Loucy (cell line): ENCODE measurements at regions not wholly inside any gene's neighbourhood (a gene's known extent, or its start where the extent isn't known, plus 50 kb on each side); places are given as distances from the start of the nearest gene placed in this dataset.

Experiments used
- H2AFZ ChIP-seq: fragments of 200-600 bp; sonication (generic); 2 replicates; pipeline ENCODE4 v1.6.0; 2016; ENCODE audit warnings: antibody characterized with exemption, mild to moderate bottlenecking, low read length, moderate library complexity
- H3F3A ChIP-seq: fragments of 200-600 bp; 2 replicates; pipeline ENCODE4 v1.6.0; 2016; ENCODE audit warnings: antibody characterized with exemption, low read depth, mild to moderate bottlenecking
- H3K27me3 ChIP-seq: fragments of 200-600 bp; sonication (generic); 2 replicates; pipeline ENCODE4 v1.6.1; 2014; ENCODE audit warnings: low read length, mild to moderate bottlenecking; ENCODE audit not compliant: insufficient read depth, poor library complexity, severe bottlenecking
- H3K36me3 ChIP-seq: fragments of 200-600 bp; sonication (generic); 2 replicates; pipeline ENCODE4 v1.6.1; 2016; ENCODE audit warnings: low read length; ENCODE audit not compliant: insufficient read depth
- H3K4me1 ChIP-seq: fragments of 200-600 bp; sonication (generic); 2 replicates; pipeline ENCODE4 v1.5.1; 2014; ENCODE audit warnings: low read length, mild to moderate bottlenecking; ENCODE audit not compliant: insufficient read depth, poor library complexity, severe bottlenecking
- H3K4me2 ChIP-seq: fragments of 200-600 bp; sonication (generic); 2 replicates; pipeline ENCODE4 v1.6.0; 2014; ENCODE audit warnings: antibody characterized with exemption, low read length, low read depth, mild to moderate bottlenecking; ENCODE audit not compliant: poor library complexity, severe bottlenecking
- H3K4me3 ChIP-seq: fragments of 200-600 bp; sonication (generic); 2 replicates; pipeline ENCODE4 v1.5.1; 2014; ENCODE audit warnings: low read length, mild to moderate bottlenecking, mixed read lengths; ENCODE audit not compliant: poor library complexity, severe bottlenecking
- H3K79me2 ChIP-seq: fragments of 200-600 bp; sonication (generic); 2 replicates; pipeline ENCODE4 v1.6.1; 2014; ENCODE audit warnings: low read length; ENCODE audit not compliant: insufficient read depth
- H3K9ac ChIP-seq: fragments of 200-600 bp; sonication (generic); 2 replicates; pipeline ENCODE4 v1.6.0; 2014; ENCODE audit warnings: mild to moderate bottlenecking, low read depth, low read length, moderate library complexity; ENCODE audit not compliant: poor library complexity, severe bottlenecking
- H3K9me2 ChIP-seq: fragments of 200-600 bp; sonication (generic); replicated peaks from 2 replicates; pipeline ENCODE4 v1.6.1; 2016; ENCODE audit warnings: low read depth, low read length, mixed read lengths
- H3K9me3 ChIP-seq: fragments of 200-600 bp; sonication (generic); 2 replicates; pipeline ENCODE4 v1.6.1; 2014; ENCODE audit warnings: mild to moderate bottlenecking, antibody characterized with exemption, low read length, low read depth; ENCODE audit not compliant: insufficient read depth
- H4K20me1 ChIP-seq: fragments of 200-600 bp; sonication (generic); 2 replicates; pipeline ENCODE4 v1.6.0; 2014; ENCODE audit warnings: antibody characterized with exemption, low read length, mild to moderate bottlenecking; ENCODE audit not compliant: insufficient read depth, poor library complexity, severe bottlenecking
- CTCF ChIP-seq: fragments of 200-600 bp; sonication (generic); conservative IDR thresholded peaks from 2 replicates; pipeline ENCODE4 v1.5.1; 2014; ENCODE audit warnings: mild to moderate bottlenecking, antibody characterized with exemption, low read length
- EZH2phosphoT487 ChIP-seq: fragments of 200-600 bp; IDR thresholded peaks from 2 replicates; pipeline ENCODE4 v1.6.1; 2018; ENCODE audit warnings: antibody characterized with exemption, mild to moderate bottlenecking, moderate library complexity, borderline replicate concordance

- TF ChIP-seq EZH2phosphoT487 (no peak), CTCF (no peak)
- Histone ChIP-seq H3K4me3 (no peak overlapping the region), H3F3A (no peaks in the 10 kb centered on the region), H3K4me1 (no peaks in the 10 kb centered on the region), H2AFZ (no peak overlapping the region), H3K36me3 (no peaks in the 10 kb centered on the region), H3K9me2 (no peaks in the 10 kb centered on the region), H3K27me3 (no peaks in the 10 kb centered on the region), H3K79me2 (no peaks in the 10 kb centered on the region), H3K9ac (no peak overlapping the region), H4K20me1 (no peaks in the 10 kb centered on the region), H3K4me2 (no peak overlapping the region), H3K9me3 (no peaks in the 10 kb centered on the region)
Observed at GRCh38 chr5:98497418-98497817, 276.0 kb upstream of the RGMB start.

- H3K9me2 ChIP-seq: no peaks in the 10 kb centered on the region
- H3F3A ChIP-seq: no peaks in the 10 kb centered on the region
- H2AFZ ChIP-seq: no peak overlapping the region
- no peaks in the 10 kb centered on the region for H4K20me1 ChIP-seq
- H3K4me3 ChIP-seq: no peak overlapping the region
- no peaks in the 10 kb centered on the region for H3K27me3 ChIP-seq
- H3K9me3 ChIP-seq: no peaks in the 10 kb centered on the region
- no peaks in the 10 kb centered on the region for H3K79me2 ChIP-seq
- H3K4me1 ChIP-seq: no peaks in the 10 kb centered on the region
- H3K9ac ChIP-seq: no peak overlapping the region
- H3K4me2 ChIP-seq: no peak overlapping the region
- TF ChIP-seq CTCF (no peak), EZH2phosphoT487 (no peak)
- H3K36me3 ChIP-seq: no peaks in the 10 kb centered on the region
Observed at GRCh38 chr5:98498028-98498427, 275.4 kb upstream of the RGMB start.

GRCh38 chr5:98499892-98500291 lies 273.6 kb upstream of the RGMB start:
- no peak overlapping the region for H3K4me2 ChIP-seq
- H3K9me2 ChIP-seq: no peaks in the 10 kb centered on the region
- no peaks in the 10 kb centered on the region for H4K20me1 ChIP-seq
- no peak for TF ChIP-seq CTCF
- TF ChIP-seq EZH2phosphoT487: no peak
- no peaks in the 10 kb centered on the region for H3K9me3 ChIP-seq
- no peaks in the 10 kb centered on the region for H3K79me2 ChIP-seq
- H3K27me3 ChIP-seq: no peaks in the 10 kb centered on the region
- no peaks in the 10 kb centered on the region for H3K4me1 ChIP-seq
- H3K4me3 ChIP-seq: no peak overlapping the region
- no peak overlapping the region for H2AFZ ChIP-seq
- no peaks in the 10 kb centered on the region for H3F3A ChIP-seq
- no peaks in the 10 kb centered on the region for H3K36me3 ChIP-seq
- no peak overlapping the region for H3K9ac ChIP-seq
